Adrenal gland (tissue), 5 donors: ENCODE measurements at regions not wholly inside any gene's neighbourhood (a gene's known extent, or its start where the extent isn't known, plus 50 kb on each side); places are given as distances from the start of the nearest gene placed in this dataset.

Experiments used
- POLR2A ChIP-seq, 2 donors: fragments of 450-650 bp; IDR thresholded peaks; one replicate each; pipeline ENCODE4 v1.6.1; 2017; ENCODE audit warnings: antibody characterized with exemption in 2 of 2, mild to moderate bottlenecking in 2 of 2, moderate library complexity in 1 of 2
- TF ChIP-seq, protein P1 (sequence below), 6 experiments: fragments of 450-650 bp in 4 of 6; fragments of 200-600 bp in 2 of 6; sonication (generic) in 1 of 6; IDR thresholded peaks; 1 replicate in 5 of 6; 2 replicates in 1 of 6; pipeline versions ENCODE4 v1.5.1 to v1.8.0; 2016 to 2021; ENCODE audit warnings: antibody characterized with exemption in 6 of 6, mild to moderate bottlenecking in 2 of 6, moderate library complexity in 1 of 6
- donor health status: DM: no; HTN: no; CAD: no.

DNA sequence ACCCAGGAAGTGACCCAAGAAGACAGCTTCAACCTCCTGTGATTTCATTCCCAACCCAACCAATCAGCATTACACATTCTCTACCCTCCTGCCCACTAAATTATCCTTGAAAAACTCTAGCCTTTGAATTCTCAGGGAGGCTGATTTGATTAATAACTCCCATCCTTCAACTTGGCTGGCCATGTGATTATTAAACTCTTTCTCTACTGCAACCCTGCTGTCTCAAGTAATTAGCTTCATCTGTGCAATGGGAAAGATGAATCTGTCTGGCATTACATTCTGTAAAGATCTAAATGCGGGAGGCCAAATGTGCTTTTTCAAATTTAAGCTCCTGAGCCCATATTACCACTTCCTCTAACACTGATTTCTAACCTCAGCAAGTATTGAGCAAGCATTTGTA is 95.9 kb upstream of the STT3B start:
- TF ChIP-seq, protein P1, sequence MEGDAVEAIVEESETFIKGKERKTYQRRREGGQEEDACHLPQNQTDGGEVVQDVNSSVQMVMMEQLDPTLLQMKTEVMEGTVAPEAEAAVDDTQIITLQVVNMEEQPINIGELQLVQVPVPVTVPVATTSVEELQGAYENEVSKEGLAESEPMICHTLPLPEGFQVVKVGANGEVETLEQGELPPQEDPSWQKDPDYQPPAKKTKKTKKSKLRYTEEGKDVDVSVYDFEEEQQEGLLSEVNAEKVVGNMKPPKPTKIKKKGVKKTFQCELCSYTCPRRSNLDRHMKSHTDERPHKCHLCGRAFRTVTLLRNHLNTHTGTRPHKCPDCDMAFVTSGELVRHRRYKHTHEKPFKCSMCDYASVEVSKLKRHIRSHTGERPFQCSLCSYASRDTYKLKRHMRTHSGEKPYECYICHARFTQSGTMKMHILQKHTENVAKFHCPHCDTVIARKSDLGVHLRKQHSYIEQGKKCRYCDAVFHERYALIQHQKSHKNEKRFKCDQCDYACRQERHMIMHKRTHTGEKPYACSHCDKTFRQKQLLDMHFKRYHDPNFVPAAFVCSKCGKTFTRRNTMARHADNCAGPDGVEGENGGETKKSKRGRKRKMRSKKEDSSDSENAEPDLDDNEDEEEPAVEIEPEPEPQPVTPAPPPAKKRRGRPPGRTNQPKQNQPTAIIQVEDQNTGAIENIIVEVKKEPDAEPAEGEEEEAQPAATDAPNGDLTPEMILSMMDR (IDR thresholded peaks at IDR 0.05) = no peak
- no peak for TF ChIP-seq POLR2A (IDR thresholded peaks at IDR 0.05)
